Activated CD4-positive, alpha-beta T cell treated with anti-CD3 and anti-CD28 coated beads, Interleukin-2, amount 10 ng/mL, durations not matched to agents 7 days and 5 days (primary cell): ENCODE measurements at regions not wholly inside any gene's neighbourhood (a gene's known extent, or its start where the extent isn't known, plus 50 kb on each side); places are given as distances from the start of the nearest gene placed in this dataset.
"Not testable (repeated sequence)": the region's sequence is repeated elsewhere in the genome, so short reads cannot be mapped to it uniquely, and the experiment has no call there.

Source experiments
- CTCF ChIA-PET: fragments of 350-600 bp; sonication (Branson Sonifier 250); formaldehyde crosslinking; loops from one replicate; lab custom pipeline; 2021; ENCODE audit warnings: antibody characterized with exemption; lab: Charles Lee
- POLR2A ChIA-PET: fragments of 350-600 bp; sonication (Branson Sonifier 250); formaldehyde crosslinking; loops from one replicate; lab custom pipeline; 2021; ENCODE audit warnings: antibody characterized with exemption; lab: Charles Lee
- DNase-seq: peaks from one replicate; pipeline ENCODE4 v3.0.0-alpha.2; 2020
- H3K27ac Mint-ChIP-seq: one replicate; pipeline ENCODE4 v1.8.0; 2021; ENCODE audit warnings: mild to moderate bottlenecking, moderate library complexity, mixed read lengths
- H3K27me3 Mint-ChIP-seq: one replicate; pipeline ENCODE4 v1.8.0; 2021; ENCODE audit warnings: mixed read lengths
- H3K36me3 Mint-ChIP-seq: one replicate; pipeline ENCODE4 v1.8.0; 2021; ENCODE audit warnings: low read depth, mixed read lengths
- H3K4me1 Mint-ChIP-seq: one replicate; pipeline ENCODE4 v1.8.0; 2021; ENCODE audit warnings: mixed read lengths
- H3K4me3 Mint-ChIP-seq: one replicate; pipeline ENCODE4 v1.8.0; 2021; ENCODE audit warnings: mild to moderate bottlenecking, moderate library complexity, mixed read lengths
- H3K9me3 Mint-ChIP-seq: one replicate; pipeline ENCODE4 v1.8.0; 2021; ENCODE audit warnings: mixed read lengths

- H3K36me3 Mint-ChIP-seq, H3K4me1 Mint-ChIP-seq, H3K9me3 Mint-ChIP-seq, H3K4me3 Mint-ChIP-seq, H3K27me3 Mint-ChIP-seq, H3K27ac Mint-ChIP-seq, POLR2A ChIA-PET, DNase-seq: not testable (repeated sequence)
- CTCF ChIA-PET, result interaction anchor here (0.7 kb wide), 1 partner anchor 12 kb away, joined by 3 read pairs; no protein-coding TSS in a partner anchor
Observed at GRCh38 chr14:97148021-97148420, 350.8 kb downstream of the VRK1 start.

- H3K9me3 Mint-ChIP-seq, result no peaks in the 10 kb centered on the region
- CTCF ChIA-PET, result interaction anchor here (1.2 kb wide), 1 partner anchor 25 kb away, joined by 5 read pairs; no protein-coding TSS in a partner anchor
- no peak overlapping the region for H3K27ac Mint-ChIP-seq
Observed at GRCh38 chr14:97149775-97150174, 352.6 kb downstream of the VRK1 start.

GRCh38 chr14:97153527-97153926, 356.3 kb downstream of the VRK1 start:
- H3K4me1 Mint-ChIP-seq, result no peaks in the 10 kb centered on the region

More at GRCh38 chr14:97149775-97150174, 352.6 kb downstream of the VRK1 start:
- H3K27me3 Mint-ChIP-seq, result peaks cover 6% of the 10 kb centered on the region
- DNase-seq, result no peak
- no peaks in the 10 kb centered on the region for H3K4me1 Mint-ChIP-seq
- no peaks in the 10 kb centered on the region for H3K36me3 Mint-ChIP-seq
- no peak overlapping the region for H3K4me3 Mint-ChIP-seq
- POLR2A ChIA-PET, result no interaction called here

GRCh38 chr14:97155320-97155719, 358.1 kb downstream of the VRK1 start:
- peaks cover 5% of the 10 kb centered on the region for H3K36me3 Mint-ChIP-seq
- H3K4me3 Mint-ChIP-seq, result no peak overlapping the region
- H3K27ac Mint-ChIP-seq, result peak overlapping the region; percentile 37
- no peak for DNase-seq
- H3K4me1 Mint-ChIP-seq, result no peaks in the 10 kb centered on the region
- peaks cover 14% of the 10 kb centered on the region for H3K9me3 Mint-ChIP-seq
- CTCF ChIA-PET, result interaction anchor here (0.6 kb wide), 1 partner anchor 13 kb away, joined by 4 read pairs; no protein-coding TSS in a partner anchor
- POLR2A ChIA-PET, result no interaction called here
- H3K27me3 Mint-ChIP-seq, result peaks cover 6% of the 10 kb centered on the region

More at GRCh38 chr14:97153527-97153926, 356.3 kb downstream of the VRK1 start:
- DNase-seq, result no peak
- H3K36me3 Mint-ChIP-seq, result no peaks in the 10 kb centered on the region
- CTCF ChIA-PET, result interaction anchor here (0.6 kb wide), 1 partner anchor 987 kb away, joined by 3 read pairs; no protein-coding TSS in a partner anchor
- no peak overlapping the region for H3K4me3 Mint-ChIP-seq
- H3K9me3 Mint-ChIP-seq, result no peaks in the 10 kb centered on the region
- POLR2A ChIA-PET, result no interaction called here
- H3K27me3 Mint-ChIP-seq, result peaks cover 6% of the 10 kb centered on the region
- H3K27ac Mint-ChIP-seq, result no peak overlapping the region

- CTCF ChIA-PET, result no interaction called here
- Mint-ChIP-seq H3K9me3 (peaks cover 16% of the 10 kb centered on the region), H3K4me1 (no peaks in the 10 kb centered on the region), H3K27ac (no peak overlapping the region), H3K4me3 (no peak overlapping the region), H3K27me3 (peaks cover 6% of the 10 kb centered on the region), H3K36me3 (peaks cover 5% of the 10 kb centered on the region)
- POLR2A ChIA-PET, result no interaction called here
- no peak for DNase-seq
Observed at GRCh38 chr14:97155814-97156213, 358.6 kb downstream of the VRK1 start.

- POLR2A ChIA-PET, result no interaction called here
- peaks cover 5% of the 10 kb centered on the region for H3K36me3 Mint-ChIP-seq
Observed at GRCh38 chr14:97156705-97157104, 359.5 kb downstream of the VRK1 start.

GRCh38 chr14:97158102-97158501, 360.9 kb downstream of the VRK1 start:
- no peak overlapping the region for H3K4me3 Mint-ChIP-seq

More at GRCh38 chr14:97156705-97157104, 359.5 kb downstream of the VRK1 start:
- peaks cover 16% of the 10 kb centered on the region for H3K9me3 Mint-ChIP-seq
- peaks cover 6% of the 10 kb centered on the region for H3K27me3 Mint-ChIP-seq
- no peak overlapping the region for H3K4me3 Mint-ChIP-seq
- H3K27ac Mint-ChIP-seq, result no peak overlapping the region
- no peaks in the 10 kb centered on the region for H3K4me1 Mint-ChIP-seq
- CTCF ChIA-PET, result no interaction called here
- no peak for DNase-seq

GRCh38 chr14:97159124-97159523, 361.9 kb downstream of the VRK1 start:
- DNase-seq, result no peak
- H3K9me3 Mint-ChIP-seq, result peaks cover 16% of the 10 kb centered on the region
- no peak overlapping the region for H3K4me3 Mint-ChIP-seq
- CTCF ChIA-PET, result no interaction called here
- peaks cover 5% of the 10 kb centered on the region for H3K36me3 Mint-ChIP-seq
- H3K27me3 Mint-ChIP-seq, result peaks cover 6% of the 10 kb centered on the region
- no peaks in the 10 kb centered on the region for H3K4me1 Mint-ChIP-seq
- no peak overlapping the region for H3K27ac Mint-ChIP-seq
- POLR2A ChIA-PET, result no interaction called here

More at GRCh38 chr14:97158102-97158501, 360.9 kb downstream of the VRK1 start:
- Mint-ChIP-seq H3K36me3 (peaks cover 5% of the 10 kb centered on the region), H3K27ac (no peak overlapping the region), H3K9me3 (peaks cover 16% of the 10 kb centered on the region), H3K4me1 (no peaks in the 10 kb centered on the region), H3K27me3 (peaks cover 6% of the 10 kb centered on the region)
- no peak for DNase-seq
- CTCF ChIA-PET, result no interaction called here
- POLR2A ChIA-PET, result no interaction called here

- H3K4me1 Mint-ChIP-seq, result no peaks in the 10 kb centered on the region
- no peak for DNase-seq
- CTCF ChIA-PET, result no interaction called here
- POLR2A ChIA-PET, result no interaction called here
- no peak overlapping the region for H3K4me3 Mint-ChIP-seq
- H3K36me3 Mint-ChIP-seq, result peaks cover 5% of the 10 kb centered on the region
- H3K27ac Mint-ChIP-seq, result no peak overlapping the region
- no peaks in the 10 kb centered on the region for H3K27me3 Mint-ChIP-seq
- peaks cover 16% of the 10 kb centered on the region for H3K9me3 Mint-ChIP-seq
Observed at GRCh38 chr14:97162621-97163020, 365.4 kb downstream of the VRK1 start.

- POLR2A ChIA-PET, result no interaction called here
- H3K4me3 Mint-ChIP-seq, result no peak overlapping the region
- no peak overlapping the region for H3K27ac Mint-ChIP-seq
- no peaks in the 10 kb centered on the region for H3K4me1 Mint-ChIP-seq
- H3K27me3 Mint-ChIP-seq, result no peaks in the 10 kb centered on the region
- CTCF ChIA-PET, result interaction anchor here (1.8 kb wide), 1 partner anchor 46 kb away, joined by 3 read pairs; no protein-coding TSS in a partner anchor
- peaks cover 3% of the 10 kb centered on the region for H3K36me3 Mint-ChIP-seq
- H3K9me3 Mint-ChIP-seq, result peaks cover 12% of the 10 kb centered on the region
- no peak for DNase-seq
Observed at GRCh38 chr14:97164021-97164420, 366.8 kb downstream of the VRK1 start.

GRCh38 chr14:97166497-97166896, 369.3 kb downstream of the VRK1 start:
- H3K27ac Mint-ChIP-seq, result no peak overlapping the region
- POLR2A ChIA-PET, result no interaction called here
- no peaks in the 10 kb centered on the region for H3K9me3 Mint-ChIP-seq
- DNase-seq, result no peak
- no peaks in the 10 kb centered on the region for H3K4me1 Mint-ChIP-seq
- CTCF ChIA-PET, result interaction anchor here (0.6 kb wide), 1 partner anchor 1980 kb away, joined by 3 read pairs; no protein-coding TSS in a partner anchor
- H3K36me3 Mint-ChIP-seq, result no peaks in the 10 kb centered on the region
- no peaks in the 10 kb centered on the region for H3K27me3 Mint-ChIP-seq
- H3K4me3 Mint-ChIP-seq, result no peak overlapping the region

GRCh38 chr14:97167577-97167976, 370.4 kb downstream of the VRK1 start:
- H3K27ac Mint-ChIP-seq, POLR2A ChIA-PET, H3K36me3 Mint-ChIP-seq, H3K27me3 Mint-ChIP-seq, H3K4me3 Mint-ChIP-seq, CTCF ChIA-PET, H3K4me1 Mint-ChIP-seq, DNase-seq, H3K9me3 Mint-ChIP-seq: not testable (repeated sequence)

GRCh38 chr14:97172644-97173043, 375.5 kb downstream of the VRK1 start:
- peaks cover 5% of the 10 kb centered on the region for H3K4me1 Mint-ChIP-seq
- POLR2A ChIA-PET, result no interaction called here
- CTCF ChIA-PET, result no interaction called here

GRCh38 chr14:97177016-97177415, 379.8 kb downstream of the VRK1 start:
- Mint-ChIP-seq H3K27ac (no peak overlapping the region), H3K4me3 (no peak overlapping the region), H3K27me3 (no peaks in the 10 kb centered on the region), H3K36me3 (peaks cover 4% of the 10 kb centered on the region), H3K9me3 (peaks cover 12% of the 10 kb centered on the region), H3K4me1 (peaks cover 30% of the 10 kb centered on the region)
- ChIA-PET CTCF (no interaction called here), POLR2A (interaction anchor here (0.6 kb wide), 1 partner anchor 63 kb away, joined by 7 read pairs; no protein-coding TSS in a partner anchor)
- peak; percentile 52 for DNase-seq

More at GRCh38 chr14:97172644-97173043, 375.5 kb downstream of the VRK1 start:
- Mint-ChIP-seq H3K27ac (no peak overlapping the region), H3K27me3 (no peaks in the 10 kb centered on the region), H3K4me3 (no peak overlapping the region), H3K36me3 (no peaks in the 10 kb centered on the region), H3K9me3 (no peaks in the 10 kb centered on the region)
- DNase-seq, result no peak
